HG03378 (cell line): ENCODE measurements at regions not wholly inside any gene's neighbourhood (a gene's known extent, or its start where the extent isn't known, plus 50 kb on each side); places are given as distances from the start of the nearest gene placed in this dataset.

ENCODE experiments used
- ATAC-seq: cut with Tn5 transposase; IDR thresholded peaks from one replicate; pipeline ENCODE4 v1.9.1; 2021; ENCODE audit warnings: mild to moderate bottlenecking, moderate library complexity; ENCODE audit not compliant: unreplicated experiment

- ATAC-seq, result no peak
These were observed 240.5 kb downstream of the MREG start for GRCh38 chr2:215772634-215773563.

- ATAC-seq, result no peak
These were observed 241.3 kb downstream of the MREG start for GRCh38 chr2:215772003-215772402.

GRCh38 chr2:215771241-215771640 is 242.1 kb downstream of the MREG start:
- ATAC-seq, result no peak

GRCh38 chr2:215770668-215771067 is 242.7 kb downstream of the MREG start:
- ATAC-seq, result no peak

DNA sequence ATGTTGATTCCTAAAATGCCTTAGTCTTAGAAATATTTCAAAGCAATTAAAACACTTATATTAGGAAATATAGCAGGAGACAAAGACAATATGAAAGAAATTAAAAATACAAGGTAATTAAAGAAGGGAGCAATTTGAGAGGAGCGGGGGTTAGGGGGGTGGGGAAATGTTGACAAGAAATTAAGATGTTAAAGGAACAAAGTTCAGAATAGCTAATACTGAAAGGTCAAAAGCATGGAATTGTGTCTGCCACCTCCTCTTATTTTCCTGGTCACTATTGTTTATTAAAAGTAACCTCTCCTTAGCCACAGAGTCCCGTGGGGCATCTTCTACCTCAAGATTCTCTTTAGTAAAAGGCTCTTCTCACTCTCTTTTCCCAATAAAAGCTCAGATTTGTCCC is 244.1 kb downstream of the MREG start:
- no peak for ATAC-seq

DNA sequence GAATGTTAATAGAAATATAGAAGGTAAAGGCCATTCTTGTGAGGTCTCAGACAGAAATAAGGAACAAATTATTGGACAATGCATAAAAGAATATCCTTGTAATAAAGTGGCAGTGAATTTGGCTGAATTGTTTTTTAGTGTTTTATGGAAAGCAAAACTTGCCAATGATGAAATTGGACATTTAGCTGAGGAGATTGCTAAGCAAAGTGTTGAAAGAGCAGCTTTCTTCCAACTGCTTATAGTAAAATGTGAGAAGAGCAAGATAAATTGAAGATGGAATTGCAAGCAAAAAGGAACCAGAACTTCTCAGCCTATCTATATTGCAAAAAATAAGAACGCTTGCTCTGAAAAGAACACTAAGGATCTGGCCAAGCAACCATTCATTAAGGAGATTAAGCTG is 245.7 kb downstream of the MREG start:
- no peak for ATAC-seq

DNA sequence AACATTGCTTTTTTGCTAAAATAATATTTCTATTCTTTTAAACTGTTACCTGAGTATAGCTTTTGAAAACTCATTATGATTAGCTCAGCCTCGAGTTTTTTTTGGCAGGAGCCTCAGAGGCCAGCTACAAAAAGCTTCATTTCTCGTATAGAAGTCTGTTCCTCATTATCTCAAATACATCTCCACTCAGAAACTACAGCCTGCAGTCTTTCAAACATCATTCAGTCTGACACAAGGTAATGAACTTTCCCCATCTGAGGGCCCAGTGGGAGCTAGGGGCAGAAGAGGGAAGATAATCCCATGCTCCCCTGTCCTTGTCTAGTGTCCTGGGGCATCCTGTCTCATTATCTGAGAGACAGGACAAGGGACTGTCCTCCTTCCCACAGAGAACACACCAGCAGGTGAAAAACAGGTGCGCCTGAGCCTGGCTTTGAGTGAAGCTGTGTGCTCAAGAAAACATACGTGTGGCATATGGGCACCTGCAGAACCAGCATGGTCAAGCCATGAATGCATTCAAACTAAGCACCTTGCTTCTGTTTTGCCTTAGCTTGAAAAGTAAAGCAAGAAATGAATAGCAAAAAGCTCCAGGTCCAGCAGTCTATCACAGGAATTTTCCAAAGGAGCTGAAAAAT is 247.5 kb downstream of the MREG start:
- ATAC-seq, result no peak

DNA sequence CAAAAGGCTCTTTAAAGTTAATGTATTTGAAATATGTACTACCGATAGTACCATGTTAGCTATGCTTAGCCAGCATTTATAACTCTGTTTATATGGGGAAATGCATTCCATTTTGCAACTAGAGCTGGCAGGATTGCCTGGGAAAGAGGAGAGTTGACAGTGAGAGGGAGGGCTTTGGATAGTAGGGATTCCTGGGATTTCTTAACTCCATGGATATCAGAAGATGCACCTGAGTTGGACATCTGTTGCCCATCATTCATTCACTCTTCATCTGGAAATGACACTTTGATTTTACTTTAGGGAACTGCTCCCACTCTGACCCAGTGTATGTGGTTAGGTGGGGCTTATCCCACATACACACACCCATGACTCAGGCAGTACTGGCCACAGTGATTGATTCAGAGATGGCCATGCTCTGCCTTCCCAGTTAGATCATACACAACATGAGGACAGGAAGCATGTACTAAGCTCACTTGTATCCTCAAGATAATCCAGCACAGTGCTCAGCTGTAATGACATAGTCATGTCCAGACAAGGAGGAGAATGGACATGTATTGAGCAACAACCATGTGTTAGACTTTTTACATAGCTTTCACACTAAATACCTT is 248.8 kb downstream of the MREG start:
- ATAC-seq, result no peak

DNA sequence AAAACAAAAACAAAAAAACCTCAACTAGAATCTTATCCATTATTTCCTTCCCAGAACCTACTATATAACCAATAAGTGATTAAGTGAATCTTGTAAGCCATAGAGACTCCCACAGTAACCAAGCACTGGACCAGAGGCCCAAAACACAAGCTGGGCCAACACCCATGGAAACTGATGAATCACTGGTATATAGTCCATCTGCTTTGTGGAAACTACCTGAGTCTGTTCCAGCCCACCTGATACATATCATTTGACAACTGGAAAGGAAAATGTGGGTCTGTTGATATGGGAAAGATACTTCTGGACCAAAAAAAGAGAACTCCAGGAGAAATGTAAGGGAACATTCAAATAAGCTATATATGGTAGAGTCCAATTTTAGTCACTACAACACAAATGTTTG is 252.8 kb downstream of the MREG start:
- no peak for ATAC-seq

DNA sequence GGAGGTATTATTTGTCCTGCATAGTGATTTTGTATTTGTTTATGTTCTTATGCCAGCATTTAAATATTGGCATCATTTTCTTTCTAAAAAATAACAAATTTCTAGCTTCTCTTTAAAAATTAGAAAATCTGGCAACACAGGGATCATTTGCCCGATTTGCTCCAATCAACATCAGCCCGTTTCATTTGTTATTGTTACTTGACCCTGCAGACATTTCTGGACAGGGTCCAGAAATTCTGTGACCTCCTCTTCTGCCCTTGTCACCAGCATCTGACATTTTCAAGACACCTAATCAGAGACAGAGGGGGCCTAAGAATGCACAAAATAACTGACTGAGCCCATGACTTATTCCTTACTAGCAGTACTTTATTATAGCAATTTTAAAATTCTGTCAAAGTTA is 253.3 kb downstream of the MREG start:
- no peak for ATAC-seq

- no peak for ATAC-seq
These were observed 254.7 kb downstream of the MREG start for GRCh38 chr2:215758691-215759090.

GRCh38 chr2:215756346-215756730 is 257.0 kb downstream of the MREG start:
- ATAC-seq, result no peak

- no peak for ATAC-seq
These were observed 257.6 kb downstream of the MREG start for GRCh38 chr2:215755641-215756345.

GRCh38 chr2:215754546-215754945 is 258.8 kb downstream of the MREG start:
- no peak for ATAC-seq

GRCh38 chr2:215753808-215754207 is 259.5 kb downstream of the MREG start:
- ATAC-seq, result no peak

DNA sequence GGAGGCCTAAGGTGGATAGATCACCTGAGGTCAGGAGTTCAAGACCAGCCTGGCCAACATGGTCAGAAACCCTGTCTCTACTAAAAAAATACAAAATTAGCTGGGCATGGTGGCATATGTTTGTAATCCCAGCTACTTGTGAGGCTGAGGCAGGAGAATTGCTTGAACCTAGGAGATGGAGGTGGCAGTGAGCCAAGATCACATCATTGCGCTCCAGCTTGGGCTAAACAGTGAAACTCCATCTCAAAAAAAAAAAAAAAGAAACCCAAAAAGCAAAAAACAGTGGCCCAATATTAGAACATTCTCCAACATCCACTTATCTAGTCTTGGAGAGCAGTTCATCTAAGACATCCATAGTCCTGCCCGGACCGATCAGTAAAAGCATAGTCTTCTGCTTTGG is 260.4 kb downstream of the MREG start:
- ATAC-seq, result no peak

GRCh38 chr2:215752436-215752835 is 260.9 kb downstream of the MREG start:
- ATAC-seq, result no peak

GRCh38 chr2:215751911-215752272 is 261.5 kb downstream of the MREG start:
- no peak for ATAC-seq

DNA sequence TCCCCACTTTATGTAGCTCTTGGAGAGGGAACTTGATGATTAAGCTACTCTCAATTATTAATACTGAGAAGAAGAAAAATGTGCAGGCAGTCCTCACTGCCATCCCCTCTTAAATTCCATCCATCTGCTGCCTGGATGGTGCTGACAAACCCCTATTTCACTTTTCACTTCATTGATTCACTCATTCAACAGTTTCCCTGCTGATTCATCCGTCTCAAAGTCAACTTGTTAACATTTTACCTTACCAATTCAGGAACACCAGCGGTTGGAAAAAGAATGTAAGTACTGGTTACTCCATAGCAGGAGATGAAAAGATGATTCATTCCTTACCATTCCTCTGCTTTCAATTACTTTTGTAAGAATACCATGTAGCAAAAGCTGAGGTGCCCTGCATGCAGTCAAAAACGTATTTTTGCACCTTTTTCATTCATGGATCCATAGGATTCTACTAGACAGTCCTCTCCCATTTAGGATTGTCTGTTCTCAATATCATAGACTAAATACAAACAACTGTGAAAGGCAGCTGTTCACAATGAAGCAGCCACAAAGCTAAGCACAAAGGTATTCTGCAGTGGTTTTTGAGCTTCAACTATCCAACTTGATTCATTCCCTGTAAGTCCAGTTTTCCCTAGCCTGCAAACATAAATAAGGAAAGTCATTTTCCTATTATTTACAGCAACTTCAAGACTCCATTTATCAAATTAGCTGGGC is 262.0 kb downstream of the MREG start:
- no peak for ATAC-seq

DNA sequence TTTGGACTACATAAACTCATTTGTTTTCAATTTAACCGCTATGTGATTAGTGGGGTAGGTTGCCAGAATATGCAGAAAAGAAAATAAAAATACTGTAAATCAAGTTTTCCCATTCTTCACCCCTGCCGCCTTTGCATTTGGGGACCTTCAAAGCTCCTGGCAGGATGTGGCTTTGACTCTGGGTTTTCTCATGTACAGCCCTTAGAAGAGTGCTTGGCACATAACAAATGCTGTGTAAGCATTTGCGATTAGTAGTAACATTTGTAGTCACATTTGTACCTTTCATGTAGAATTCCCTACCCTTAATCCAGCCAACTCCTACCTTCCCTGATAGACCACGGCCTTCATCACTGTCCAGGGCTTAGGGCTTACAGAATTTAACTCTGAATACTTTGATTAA is 262.6 kb downstream of the MREG start:
- ATAC-seq, result no peak
